HEK293 (cell line): ENCODE measurements at regions not wholly inside any gene's neighbourhood (a gene's known extent, or its start where the extent isn't known, plus 50 kb on each side); places are given as distances from the start of the nearest gene placed in this dataset.

Experiments used
- CTCF ChIA-PET: fragments of 350-600 bp; formaldehyde crosslinking; extraction: SDS; loops from one replicate; lab custom pipeline; 2021; ENCODE audit warnings: antibody characterized with exemption; lab: Yijun Ruan, JAX
- POLR2A ChIA-PET: fragments of 300-600 bp; formaldehyde crosslinking; extraction: SDS; loops from one replicate; lab custom pipeline; 2020; ENCODE audit warnings: antibody characterized with exemption, inconsistent platforms; lab: Yijun Ruan, JAX
- H3K27ac ChIP-seq: fragments of 200-500 bp; sonication (Bioruptor generic); 2 replicates; pipeline ENCODE4 v1.5.1; 2014; ENCODE audit warnings: low read depth, low read length, control low read depth, inconsistent platforms; ENCODE audit errors: extremely low read depth
- H3K36me3 ChIP-seq, 2 experiments: fragments of 200-500 bp in 1 of 2; sonication (Bioruptor generic) in 1 of 2; 1 replicate in 1 of 2; 2 replicates in 1 of 2; pipeline ENCODE4 v1.5.1; 2014 to 2017; ENCODE audit warnings: inconsistent platforms in 2 of 2, low read length in 2 of 2; ENCODE audit not compliant: control insufficient read depth in 2 of 2, insufficient read depth in 1 of 2
- H3K4me1 ChIP-seq: fragments of 200-500 bp; sonication (Bioruptor generic); 2 replicates; pipeline ENCODE4 v1.5.1; 2014; ENCODE audit warnings: mild to moderate bottlenecking, low read length, inconsistent platforms; ENCODE audit not compliant: control insufficient read depth, insufficient read depth
- H3K4me3 ChIP-seq: 2 replicates; pipeline ENCODE4 v1.5.1; 2011; ENCODE audit warnings: low read depth, mild to moderate bottlenecking, control low read depth, low read length, moderate library complexity
- H3K9me3 ChIP-seq: fragments of 200-500 bp; sonication (Bioruptor generic); 2 replicates; pipeline ENCODE4 v1.5.1; 2014; ENCODE audit warnings: low read depth, low read length, inconsistent platforms; ENCODE audit not compliant: control insufficient read depth, insufficient read depth
- GLI2 ChIP-seq: fragments of 450-650 bp; formaldehyde crosslinking; IDR thresholded peaks from 2 replicates; pipeline ENCODE4; 2017; ENCODE audit warnings: missing biosample characterization, missing genetic modification characterization, low read depth, borderline replicate concordance
- GLI4 ChIP-seq: fragments of 450-650 bp; formaldehyde crosslinking; IDR thresholded peaks from 2 replicates; pipeline ENCODE4 v1.5.1; 2016; ENCODE audit warnings: missing biosample characterization, missing genetic modification characterization
- GLIS1 ChIP-seq: fragments of 450-650 bp; formaldehyde crosslinking; IDR thresholded peaks from 2 replicates; pipeline ENCODE4 v1.5.1; 2016; ENCODE audit warnings: missing biosample characterization, missing genetic modification characterization
- HOXC10 ChIP-seq: sonication (generic); formaldehyde crosslinking; IDR thresholded peaks from 2 replicates; pipeline ENCODE4 v1.8.1; 2023; ENCODE audit warnings: mild to moderate bottlenecking, missing genetic modification reagents
- TRIM28 ChIP-seq: IDR thresholded peaks from 2 replicates; pipeline ENCODE4 v1.6.1; 2011; ENCODE audit warnings: low read length, control low read depth, borderline replicate concordance
- ZNF266 ChIP-seq: fragments of 450-650 bp; formaldehyde crosslinking; IDR thresholded peaks from 2 replicates; pipeline ENCODE4 v1.5.1; 2016; ENCODE audit warnings: missing biosample characterization, missing genetic modification characterization, low read depth
- ZNF423 ChIP-seq: fragments of 450-650 bp; formaldehyde crosslinking; IDR thresholded peaks from 2 replicates; pipeline ENCODE4 v1.5.1; 2016; ENCODE audit warnings: missing biosample characterization, missing genetic modification characterization
- ZNF544 ChIP-seq: fragments of 450-650 bp; formaldehyde crosslinking; IDR thresholded peaks from 2 replicates; pipeline ENCODE4 v1.5.0; 2017; ENCODE audit warnings: missing biosample characterization, missing genetic modification characterization
- ZNF660 ChIP-seq: fragments of 450-650 bp; IDR thresholded peaks from 2 replicates; pipeline ENCODE4 v1.5.1; 2018; ENCODE audit warnings: missing biosample characterization, mild to moderate bottlenecking, missing genetic modification characterization
- ZNF830 ChIP-seq: fragments of 450-650 bp; IDR thresholded peaks from 2 replicates; pipeline ENCODE4 v1.5.0; 2018; ENCODE audit warnings: missing biosample characterization, missing genetic modification characterization, low read depth, mild to moderate bottlenecking, moderate library complexity
- ZNF843 ChIP-seq: fragments of 450-650 bp; formaldehyde crosslinking; IDR thresholded peaks from 2 replicates; pipeline ENCODE4 v1.5.1; 2016; ENCODE audit warnings: missing biosample characterization, missing genetic modification characterization
- TF ChIP-seq, protein P1 (sequence below): fragments of 450-650 bp; formaldehyde crosslinking; IDR thresholded peaks from 2 replicates; pipeline ENCODE4 v1.5.1; 2016; ENCODE audit warnings: missing biosample characterization, missing genetic modification characterization, borderline replicate concordance
- TF ChIP-seq, protein P2 (sequence below): fragments of 450-650 bp; formaldehyde crosslinking; IDR thresholded peaks from 2 replicates; pipeline ENCODE4 v1.5.1; 2016; ENCODE audit warnings: missing biosample characterization, missing genetic modification characterization
- TF ChIP-seq, protein P3 (sequence below): fragments of 450-650 bp; formaldehyde crosslinking; IDR thresholded peaks from 2 replicates; pipeline ENCODE4 v1.5.1; 2016; ENCODE audit warnings: missing biosample characterization, missing genetic modification characterization
- TF ChIP-seq, protein P4 (sequence below): fragments of 450-650 bp; formaldehyde crosslinking; IDR thresholded peaks from 2 replicates; pipeline ENCODE4 v1.5.1; 2016; ENCODE audit warnings: missing biosample characterization, missing genetic modification characterization
- TF ChIP-seq, protein P5 (sequence below): fragments of 450-650 bp; formaldehyde crosslinking; IDR thresholded peaks from 2 replicates; pipeline ENCODE4 v1.5.1; 2016; ENCODE audit warnings: missing biosample characterization, missing genetic modification characterization
- TF ChIP-seq, protein P6 (sequence below): fragments of 450-650 bp; formaldehyde crosslinking; IDR thresholded peaks from 2 replicates; pipeline ENCODE4 v1.5.1; 2016; ENCODE audit warnings: missing biosample characterization, missing genetic modification characterization
- TF ChIP-seq, protein P7 (sequence below): fragments of 450-650 bp; IDR thresholded peaks from 2 replicates; pipeline ENCODE4 v1.5.1; 2018; ENCODE audit warnings: missing biosample characterization, mild to moderate bottlenecking, missing genetic modification characterization
- TF ChIP-seq, protein P8 (sequence below): fragments of 450-650 bp; formaldehyde crosslinking; optimal IDR thresholded peaks from 2 replicates; pipeline ENCODE3; 2016; ENCODE audit warnings: missing biosample characterization, mild to moderate bottlenecking, missing genetic modification characterization

DNA sequence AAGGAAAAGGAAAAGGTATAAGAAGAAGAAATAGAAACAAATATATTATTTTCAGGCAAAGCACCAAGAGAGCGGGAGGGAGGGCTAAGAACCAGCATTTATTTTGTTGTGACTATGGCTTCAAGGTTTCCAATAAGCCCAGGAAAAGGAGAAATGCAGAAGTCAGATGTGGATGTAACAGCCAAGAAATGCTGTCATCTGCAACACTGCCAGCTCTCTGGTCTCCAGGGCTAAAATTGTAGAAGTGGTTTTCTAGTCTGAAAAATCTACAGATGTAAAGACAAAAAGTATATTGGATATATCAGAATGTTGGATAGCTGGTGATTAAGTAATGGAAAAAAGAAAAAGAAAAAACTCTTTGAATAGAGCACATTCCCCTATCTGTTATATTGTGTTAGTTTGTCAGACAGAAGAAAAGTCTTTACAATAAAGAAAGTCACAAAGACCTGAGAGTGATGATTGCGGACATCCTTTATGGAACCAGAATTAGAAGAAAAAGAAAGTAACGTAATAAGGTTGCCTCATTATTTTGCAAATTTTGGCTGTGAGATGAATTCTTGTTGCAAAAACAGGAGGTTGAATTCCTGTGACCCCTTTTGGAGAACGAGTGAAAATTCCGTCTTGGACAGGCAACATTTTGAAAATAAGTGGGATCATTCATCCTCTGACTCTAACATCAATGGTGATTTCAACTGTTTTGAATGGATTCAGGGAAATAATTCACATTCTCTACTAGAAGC, 938.1 kb downstream of the TTLL7 start:
- no peak overlapping the region for H3K4me3 ChIP-seq
- H3K9me3 ChIP-seq, result no peaks in the 10 kb centered on the region
- TF ChIP-seq ZNF660 (no peak), GLI4 (tag by site-specific recombination) (no peak), TRIM28 (no peak), GLIS1 (tag by site-specific recombination) (no peak), ZNF544 (tag by site-specific recombination) (no peak), ZNF843 (tag by site-specific recombination) (no peak), ZNF423 (tag by site-specific recombination) (no peak), HOXC10 (CRISPR knock-in tag) (no peak), ZNF830 (no peak), GLI2 (tag by site-specific recombination) (no peak), ZNF266 (tag by site-specific recombination) (no peak)
- TF ChIP-seq, protein P1, sequence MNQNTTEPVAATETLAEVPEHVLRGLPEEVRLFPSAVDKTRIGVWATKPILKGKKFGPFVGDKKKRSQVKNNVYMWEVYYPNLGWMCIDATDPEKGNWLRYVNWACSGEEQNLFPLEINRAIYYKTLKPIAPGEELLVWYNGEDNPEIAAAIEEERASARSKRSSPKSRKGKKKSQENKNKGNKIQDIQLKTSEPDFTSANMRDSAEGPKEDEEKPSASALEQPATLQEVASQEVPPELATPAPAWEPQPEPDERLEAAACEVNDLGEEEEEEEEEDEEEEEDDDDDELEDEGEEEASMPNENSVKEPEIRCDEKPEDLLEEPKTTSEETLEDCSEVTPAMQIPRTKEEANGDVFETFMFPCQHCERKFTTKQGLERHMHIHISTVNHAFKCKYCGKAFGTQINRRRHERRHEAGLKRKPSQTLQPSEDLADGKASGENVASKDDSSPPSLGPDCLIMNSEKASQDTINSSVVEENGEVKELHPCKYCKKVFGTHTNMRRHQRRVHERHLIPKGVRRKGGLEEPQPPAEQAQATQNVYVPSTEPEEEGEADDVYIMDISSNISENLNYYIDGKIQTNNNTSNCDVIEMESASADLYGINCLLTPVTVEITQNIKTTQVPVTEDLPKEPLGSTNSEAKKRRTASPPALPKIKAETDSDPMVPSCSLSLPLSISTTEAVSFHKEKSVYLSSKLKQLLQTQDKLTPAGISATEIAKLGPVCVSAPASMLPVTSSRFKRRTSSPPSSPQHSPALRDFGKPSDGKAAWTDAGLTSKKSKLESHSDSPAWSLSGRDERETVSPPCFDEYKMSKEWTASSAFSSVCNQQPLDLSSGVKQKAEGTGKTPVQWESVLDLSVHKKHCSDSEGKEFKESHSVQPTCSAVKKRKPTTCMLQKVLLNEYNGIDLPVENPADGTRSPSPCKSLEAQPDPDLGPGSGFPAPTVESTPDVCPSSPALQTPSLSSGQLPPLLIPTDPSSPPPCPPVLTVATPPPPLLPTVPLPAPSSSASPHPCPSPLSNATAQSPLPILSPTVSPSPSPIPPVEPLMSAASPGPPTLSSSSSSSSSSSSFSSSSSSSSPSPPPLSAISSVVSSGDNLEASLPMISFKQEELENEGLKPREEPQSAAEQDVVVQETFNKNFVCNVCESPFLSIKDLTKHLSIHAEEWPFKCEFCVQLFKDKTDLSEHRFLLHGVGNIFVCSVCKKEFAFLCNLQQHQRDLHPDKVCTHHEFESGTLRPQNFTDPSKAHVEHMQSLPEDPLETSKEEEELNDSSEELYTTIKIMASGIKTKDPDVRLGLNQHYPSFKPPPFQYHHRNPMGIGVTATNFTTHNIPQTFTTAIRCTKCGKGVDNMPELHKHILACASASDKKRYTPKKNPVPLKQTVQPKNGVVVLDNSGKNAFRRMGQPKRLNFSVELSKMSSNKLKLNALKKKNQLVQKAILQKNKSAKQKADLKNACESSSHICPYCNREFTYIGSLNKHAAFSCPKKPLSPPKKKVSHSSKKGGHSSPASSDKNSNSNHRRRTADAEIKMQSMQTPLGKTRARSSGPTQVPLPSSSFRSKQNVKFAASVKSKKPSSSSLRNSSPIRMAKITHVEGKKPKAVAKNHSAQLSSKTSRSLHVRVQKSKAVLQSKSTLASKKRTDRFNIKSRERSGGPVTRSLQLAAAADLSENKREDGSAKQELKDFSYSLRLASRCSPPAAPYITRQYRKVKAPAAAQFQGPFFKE (tag by site-specific recombination), result no peak
- TF ChIP-seq, protein P2, sequence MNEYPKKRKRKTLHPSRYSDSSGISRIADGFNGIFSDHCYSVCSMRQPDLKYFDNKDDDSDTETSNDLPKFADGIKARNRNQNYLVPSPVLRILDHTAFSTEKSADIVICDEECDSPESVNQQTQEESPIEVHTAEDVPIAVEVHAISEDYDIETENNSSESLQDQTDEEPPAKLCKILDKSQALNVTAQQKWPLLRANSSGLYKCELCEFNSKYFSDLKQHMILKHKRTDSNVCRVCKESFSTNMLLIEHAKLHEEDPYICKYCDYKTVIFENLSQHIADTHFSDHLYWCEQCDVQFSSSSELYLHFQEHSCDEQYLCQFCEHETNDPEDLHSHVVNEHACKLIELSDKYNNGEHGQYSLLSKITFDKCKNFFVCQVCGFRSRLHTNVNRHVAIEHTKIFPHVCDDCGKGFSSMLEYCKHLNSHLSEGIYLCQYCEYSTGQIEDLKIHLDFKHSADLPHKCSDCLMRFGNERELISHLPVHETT (tag by site-specific recombination), result no peak
- TF ChIP-seq, protein P3, sequence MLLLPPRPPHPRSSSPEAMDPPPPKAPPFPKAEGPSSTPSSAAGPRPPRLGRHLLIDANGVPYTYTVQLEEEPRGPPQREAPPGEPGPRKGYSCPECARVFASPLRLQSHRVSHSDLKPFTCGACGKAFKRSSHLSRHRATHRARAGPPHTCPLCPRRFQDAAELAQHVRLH (tag by site-specific recombination), result no peak
- TF ChIP-seq, protein P4, sequence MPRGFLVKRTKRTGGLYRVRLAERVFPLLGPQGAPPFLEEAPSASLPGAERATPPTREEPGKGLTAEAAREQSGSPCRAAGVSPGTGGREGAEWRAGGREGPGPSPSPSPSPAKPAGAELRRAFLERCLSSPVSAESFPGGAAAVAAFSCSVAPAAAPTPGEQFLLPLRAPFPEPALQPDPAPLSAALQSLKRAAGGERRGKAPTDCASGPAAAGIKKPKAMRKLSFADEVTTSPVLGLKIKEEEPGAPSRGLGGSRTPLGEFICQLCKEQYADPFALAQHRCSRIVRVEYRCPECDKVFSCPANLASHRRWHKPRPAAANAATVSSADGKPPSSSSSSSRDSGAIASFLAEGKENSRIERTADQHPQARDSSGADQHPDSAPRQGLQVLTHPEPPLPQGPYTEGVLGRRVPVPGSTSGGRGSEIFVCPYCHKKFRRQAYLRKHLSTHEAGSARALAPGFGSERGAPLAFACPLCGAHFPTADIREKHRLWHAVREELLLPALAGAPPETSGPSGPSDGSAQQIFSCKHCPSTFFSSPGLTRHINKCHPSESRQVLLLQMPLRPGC (tag by site-specific recombination), result no peak
- TF ChIP-seq, protein P5, sequence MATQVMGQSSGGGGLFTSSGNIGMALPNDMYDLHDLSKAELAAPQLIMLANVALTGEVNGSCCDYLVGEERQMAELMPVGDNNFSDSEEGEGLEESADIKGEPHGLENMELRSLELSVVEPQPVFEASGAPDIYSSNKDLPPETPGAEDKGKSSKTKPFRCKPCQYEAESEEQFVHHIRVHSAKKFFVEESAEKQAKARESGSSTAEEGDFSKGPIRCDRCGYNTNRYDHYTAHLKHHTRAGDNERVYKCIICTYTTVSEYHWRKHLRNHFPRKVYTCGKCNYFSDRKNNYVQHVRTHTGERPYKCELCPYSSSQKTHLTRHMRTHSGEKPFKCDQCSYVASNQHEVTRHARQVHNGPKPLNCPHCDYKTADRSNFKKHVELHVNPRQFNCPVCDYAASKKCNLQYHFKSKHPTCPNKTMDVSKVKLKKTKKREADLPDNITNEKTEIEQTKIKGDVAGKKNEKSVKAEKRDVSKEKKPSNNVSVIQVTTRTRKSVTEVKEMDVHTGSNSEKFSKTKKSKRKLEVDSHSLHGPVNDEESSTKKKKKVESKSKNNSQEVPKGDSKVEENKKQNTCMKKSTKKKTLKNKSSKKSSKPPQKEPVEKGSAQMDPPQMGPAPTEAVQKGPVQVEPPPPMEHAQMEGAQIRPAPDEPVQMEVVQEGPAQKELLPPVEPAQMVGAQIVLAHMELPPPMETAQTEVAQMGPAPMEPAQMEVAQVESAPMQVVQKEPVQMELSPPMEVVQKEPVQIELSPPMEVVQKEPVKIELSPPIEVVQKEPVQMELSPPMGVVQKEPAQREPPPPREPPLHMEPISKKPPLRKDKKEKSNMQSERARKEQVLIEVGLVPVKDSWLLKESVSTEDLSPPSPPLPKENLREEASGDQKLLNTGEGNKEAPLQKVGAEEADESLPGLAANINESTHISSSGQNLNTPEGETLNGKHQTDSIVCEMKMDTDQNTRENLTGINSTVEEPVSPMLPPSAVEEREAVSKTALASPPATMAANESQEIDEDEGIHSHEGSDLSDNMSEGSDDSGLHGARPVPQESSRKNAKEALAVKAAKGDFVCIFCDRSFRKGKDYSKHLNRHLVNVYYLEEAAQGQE, result no peak
- TF ChIP-seq, protein P6, sequence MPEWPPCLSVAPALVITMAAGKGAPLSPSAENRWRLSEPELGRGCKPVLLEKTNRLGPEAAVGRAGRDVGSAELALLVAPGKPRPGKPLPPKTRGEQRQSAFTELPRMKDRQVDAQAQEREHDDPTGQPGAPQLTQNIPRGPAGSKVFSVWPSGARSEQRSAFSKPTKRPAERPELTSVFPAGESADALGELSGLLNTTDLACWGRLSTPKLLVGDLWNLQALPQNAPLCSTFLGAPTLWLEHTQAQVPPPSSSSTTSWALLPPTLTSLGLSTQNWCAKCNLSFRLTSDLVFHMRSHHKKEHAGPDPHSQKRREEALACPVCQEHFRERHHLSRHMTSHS (tag by site-specific recombination), result no peak
- TF ChIP-seq, protein P7, sequence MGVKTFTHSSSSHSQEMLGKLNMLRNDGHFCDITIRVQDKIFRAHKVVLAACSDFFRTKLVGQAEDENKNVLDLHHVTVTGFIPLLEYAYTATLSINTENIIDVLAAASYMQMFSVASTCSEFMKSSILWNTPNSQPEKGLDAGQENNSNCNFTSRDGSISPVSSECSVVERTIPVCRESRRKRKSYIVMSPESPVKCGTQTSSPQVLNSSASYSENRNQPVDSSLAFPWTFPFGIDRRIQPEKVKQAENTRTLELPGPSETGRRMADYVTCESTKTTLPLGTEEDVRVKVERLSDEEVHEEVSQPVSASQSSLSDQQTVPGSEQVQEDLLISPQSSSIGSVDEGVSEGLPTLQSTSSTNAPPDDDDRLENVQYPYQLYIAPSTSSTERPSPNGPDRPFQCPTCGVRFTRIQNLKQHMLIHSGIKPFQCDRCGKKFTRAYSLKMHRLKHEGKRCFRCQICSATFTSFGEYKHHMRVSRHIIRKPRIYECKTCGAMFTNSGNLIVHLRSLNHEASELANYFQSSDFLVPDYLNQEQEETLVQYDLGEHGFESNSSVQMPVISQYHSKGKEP (tag by site-specific recombination), result no peak
- TF ChIP-seq, protein P8, sequence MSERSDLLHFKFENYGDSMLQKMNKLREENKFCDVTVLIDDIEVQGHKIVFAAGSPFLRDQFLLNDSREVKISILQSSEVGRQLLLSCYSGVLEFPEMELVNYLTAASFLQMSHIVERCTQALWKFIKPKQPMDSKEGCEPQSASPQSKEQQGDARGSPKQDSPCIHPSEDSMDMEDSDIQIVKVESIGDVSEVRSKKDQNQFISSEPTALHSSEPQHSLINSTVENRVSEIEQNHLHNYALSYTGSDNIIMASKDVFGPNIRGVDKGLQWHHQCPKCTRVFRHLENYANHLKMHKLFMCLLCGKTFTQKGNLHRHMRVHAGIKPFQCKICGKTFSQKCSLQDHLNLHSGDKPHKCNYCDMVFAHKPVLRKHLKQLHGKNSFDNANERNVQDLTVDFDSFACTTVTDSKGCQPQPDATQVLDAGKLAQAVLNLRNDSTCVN, result no peak
- TF ChIP-seq, all 188 proteins: peak for 0
- Histone ChIP-seq H3K27ac (no peak overlapping the region), H3K36me3 (no peaks in the 10 kb centered on the region), H3K4me1 (no peaks in the 10 kb centered on the region; the same call in 1 of the 2 replicates)
- ChIA-PET CTCF (no interaction called here), POLR2A (no interaction called here)
